Neural cell (in vitro differentiated cells): ENCODE measurements at regions not wholly inside any gene's neighbourhood (a gene's known extent, or its start where the extent isn't known, plus 50 kb on each side); places are given as distances from the start of the nearest gene placed in this dataset.

Source experiments
- CTCF ChIP-seq: fragments of 450-650 bp; IDR thresholded peaks from 2 replicates; pipeline ENCODE4 v1.5.1; 2014; ENCODE audit warnings: antibody characterized with exemption, mild to moderate bottlenecking, moderate library complexity; ENCODE audit not compliant: poor library complexity, severe bottlenecking
- EP300 ChIP-seq: fragments of 450-650 bp; conservative IDR thresholded peaks from 2 replicates; pipeline ENCODE4 v1.6.1; 2014; ENCODE audit warnings: antibody characterized with exemption, mild to moderate bottlenecking, moderate library complexity; ENCODE audit not compliant: poor library complexity, severe bottlenecking
- EZH2 ChIP-seq: fragments of 200-600, 300-800 bp; shearing (Covaris generic), sonication (generic); IDR thresholded peaks from 2 replicates; pipeline ENCODE4 v1.6.1; 2014; ENCODE audit warnings: antibody characterized with exemption, low read length, borderline replicate concordance, mild to moderate bottlenecking; ENCODE audit not compliant: insufficient read depth, poor library complexity, severe bottlenecking
- MXI1 ChIP-seq: fragments of 450-650 bp; conservative IDR thresholded peaks from 2 replicates; pipeline ENCODE4 v1.6.1; 2014; ENCODE audit warnings: antibody characterized with exemption, mild to moderate bottlenecking; ENCODE audit not compliant: poor library complexity, severe bottlenecking
- POLR2AphosphoS5 ChIP-seq: IDR thresholded peaks from 2 replicates; pipeline ENCODE4 v1.6.1; 2012
- RAD21 ChIP-seq: fragments of 450-650 bp; conservative IDR thresholded peaks from 2 replicates; pipeline ENCODE4 v1.6.1; 2014; ENCODE audit warnings: antibody characterized with exemption, mild to moderate bottlenecking, moderate library complexity
- REST ChIP-seq: IDR thresholded peaks from 2 replicates; pipeline ENCODE4 v1.6.1; 2012; ENCODE audit warnings: borderline replicate concordance
- SMC3 ChIP-seq: fragments of 450-650 bp; conservative IDR thresholded peaks from 2 replicates; pipeline ENCODE4 v1.6.1; 2014; ENCODE audit warnings: antibody characterized with exemption, mild to moderate bottlenecking, moderate library complexity; ENCODE audit not compliant: poor library complexity
- TAF1 ChIP-seq: IDR thresholded peaks from 2 replicates; pipeline ENCODE4 v1.6.1; 2012; ENCODE audit warnings: low read depth

- TF ChIP-seq CTCF (no peak), EP300 (no peak), POLR2AphosphoS5 (no peak), EZH2 (no peak), SMC3 (no peak), MXI1 (no peak), RAD21 (no peak), REST (no peak), TAF1 (no peak)
Measured at GRCh38 chr2:221975151-221975550, 323.6 kb downstream of the PAX3 start.
